ENCODE measurements at regions not wholly inside any gene's neighbourhood (a gene's known extent, or its start where the extent isn't known, plus 50 kb on each side); places are given as distances from the start of the nearest gene placed in this dataset.

GRCh38 chr1:164958982-164959768, 397.3 kb downstream of the LMX1A start:
- H3K9ac ChIP-seq (ENCODE audit: insufficient read depth, low read depth, low read length): no peak overlapping the region
- H3K4me3 ChIP-seq (replicated peaks in 1 of 3; ENCODE audit: insufficient read depth in 1 of 3, low read depth in 2 of 3, low read length in 3 of 3): no peak overlapping the region
- H2AFZ ChIP-seq (ENCODE audit: low read length): no peak overlapping the region
- CTCF ChIA-PET (ENCODE audit: low intra/inter-chr PET ratio, low total read pairs): no interaction called here
- no peak overlapping the region for H3K27ac ChIP-seq (ENCODE audit: extremely low read length, insufficient read depth, low read length)
- DNase-seq (ENCODE audit: low spot score) (no peak), ATAC-seq (no peak), FAIRE-seq (no peak)
- H3K4me1 ChIP-seq (ENCODE audit: insufficient read depth, low read length): no peaks in the 10 kb centered on the region
- no peaks in the 10 kb centered on the region for H3K27me3 ChIP-seq (ENCODE audit: control insufficient read depth in 1 of 2, insufficient read depth in 2 of 2, low read length in 2 of 2)
- no peaks in the 10 kb centered on the region for H3K79me2 ChIP-seq (ENCODE audit: insufficient read depth, low read length)
- no peaks in the 10 kb centered on the region for H4K20me1 ChIP-seq (ENCODE audit: insufficient read depth, low read length)
- in situ Hi-C loops (cut with HindIII; ENCODE audit: extremely low pct_ligation_motif_present, low pct_unique_long_range_greater_than_20kb) (no loop called here), intact Hi-C loops (cut with micrococcal nuclease; ENCODE audit: unreplicated experiment) (no loop called here)
- H3K4me2 ChIP-seq (ENCODE audit: low read depth, low read length): no peak overlapping the region
- WGBS (ENCODE audit: low lambda C conversion rate): 4% methylated on average over 6 of the region's 6 CpGs
- POLR2A ChIA-PET: no interaction called here
- H3K36me3 ChIP-seq (replicated peaks in 1 of 2; ENCODE audit: control insufficient read depth in 1 of 2, insufficient read depth in 2 of 2, low read length in 2 of 2): no peaks in the 10 kb centered on the region
- TF ChIP-seq TOE1 (CRISPR knock-in tag; IDR thresholded peaks at IDR 0.05): no peak
- TF ChIP-seq ZNF775 (CRISPR knock-in tag; IDR thresholded peaks at IDR 0.05; ENCODE audit: borderline replicate concordance): no peak
- TF ChIP-seq ZNF570 (CRISPR knock-in tag; IDR thresholded peaks at IDR 0.05; ENCODE audit: borderline replicate concordance): no peak
- TF ChIP-seq ZNF33B (CRISPR knock-in tag; IDR thresholded peaks at IDR 0.05): no peak
- no peak for TF ChIP-seq MIER3 (CRISPR knock-in tag; IDR thresholded peaks at IDR 0.05; ENCODE audit: borderline replicate concordance)
- TF ChIP-seq ZBTB25 (CRISPR knock-in tag; IDR thresholded peaks at IDR 0.05): no peak
- TF ChIP-seq CAMTA2 (CRISPR knock-in tag; IDR thresholded peaks at IDR 0.05; ENCODE audit: borderline replicate concordance): no peak
- peak; percentile 33 for TF ChIP-seq ATF7 (IDR thresholded peaks at IDR 0.05)
- no peak for TF ChIP-seq ATF7 (CRISPR knock-in tag; IDR thresholded peaks at IDR 0.05)
- no peak for TF ChIP-seq ZNF142 (CRISPR knock-in tag; IDR thresholded peaks at IDR 0.05)
- no peaks in the 10 kb centered on the region for H3K9me3 ChIP-seq (ENCODE audit: low read length)
- BruUV-seq (replicated peaks): no TSS peak
